Erythroblast (primary cell): ENCODE measurements at regions not wholly inside any gene's neighbourhood (a gene's known extent, or its start where the extent isn't known, plus 50 kb on each side); places are given as distances from the start of the nearest gene placed in this dataset.

ENCODE experiments used
- GATA1 ChIP-seq: IDR thresholded peaks from 2 replicates; pipeline ENCODE4 v1.6.1; 2011; ENCODE audit warnings: low read depth, mild to moderate bottlenecking, control low read depth, low read length, moderate library complexity
- POLR2A ChIP-seq: IDR thresholded peaks from 2 replicates; pipeline ENCODE4 v1.6.1; 2011; ENCODE audit warnings: mild to moderate bottlenecking, low read length

DNA sequence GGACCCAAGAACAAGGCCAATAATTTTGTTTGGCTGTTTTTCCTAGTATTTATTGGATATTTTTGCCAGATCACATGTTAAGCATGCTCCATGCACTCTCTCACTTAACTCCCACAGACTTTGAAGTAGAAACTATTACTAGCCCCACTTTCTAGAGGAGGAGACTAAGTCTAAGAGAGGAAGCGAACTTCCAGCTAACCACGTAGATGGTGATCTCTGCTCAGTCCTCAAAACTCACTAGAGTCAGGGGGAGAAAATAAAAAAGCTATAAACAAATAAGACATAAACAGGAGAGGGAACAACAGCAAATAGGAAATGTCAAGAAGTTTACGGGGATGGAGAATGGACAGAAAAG, 481.0 kb upstream of the PROK2 start:
- TF ChIP-seq POLR2A = no peak
- TF ChIP-seq GATA1 = no peak
